Right hindlimb (tissue), 1 donor: ENCODE measurements at regions not wholly inside any gene's neighbourhood (a gene's known extent, or its start where the extent isn't known, plus 50 kb on each side); places are given as distances from the start of the nearest gene placed in this dataset.
"Not testable (repeated sequence)": the region's sequence is repeated elsewhere in the genome, so short reads cannot be mapped to it uniquely, and the experiment has no call there.

Experiments
- DNase-seq: peaks from one replicate; pipeline ENCODE4 v3.0.0-alpha.2; 2018

DNA sequence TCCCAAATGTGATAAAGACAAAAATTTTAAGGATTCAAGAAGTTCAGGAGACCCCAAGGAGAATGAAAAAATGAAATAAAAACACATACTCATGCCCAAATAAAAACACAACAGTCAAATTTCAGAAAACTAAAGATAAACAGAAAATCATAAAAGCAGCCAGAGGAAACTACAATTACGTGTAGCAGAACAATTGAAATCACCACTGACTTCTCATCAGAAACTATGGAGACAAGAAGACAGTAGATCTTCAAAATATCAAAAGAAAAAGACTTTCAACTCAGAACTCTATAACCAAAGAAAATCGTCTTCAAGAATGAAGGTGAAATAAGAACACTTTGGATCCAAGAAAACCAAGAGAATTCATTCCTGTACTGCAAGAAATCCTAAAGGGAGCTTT lies 54.9 kb downstream of the DIO3 start:
- no peak for DNase-seq

DNA sequence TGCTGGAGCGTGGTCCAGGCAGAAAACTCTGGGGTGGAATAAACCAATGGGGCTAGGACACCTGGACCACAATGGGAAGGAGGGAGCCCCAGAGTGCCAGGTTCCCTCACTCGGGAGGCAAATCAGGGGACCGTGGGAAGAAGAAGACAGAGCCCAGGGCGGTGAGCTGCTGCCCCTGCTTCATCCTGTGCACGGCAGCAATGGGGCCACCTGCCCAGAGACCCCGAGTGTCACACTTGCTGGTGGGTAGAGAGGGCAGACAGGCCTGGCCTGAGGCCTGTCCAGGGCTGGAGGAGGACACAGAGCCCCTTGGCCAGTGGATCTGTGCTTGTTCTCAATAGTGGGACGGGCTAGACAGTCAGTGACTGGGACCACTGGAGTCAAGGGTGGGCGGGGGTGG lies 58.2 kb downstream of the DIO3 start:
- DNase-seq, result no peak

DNA sequence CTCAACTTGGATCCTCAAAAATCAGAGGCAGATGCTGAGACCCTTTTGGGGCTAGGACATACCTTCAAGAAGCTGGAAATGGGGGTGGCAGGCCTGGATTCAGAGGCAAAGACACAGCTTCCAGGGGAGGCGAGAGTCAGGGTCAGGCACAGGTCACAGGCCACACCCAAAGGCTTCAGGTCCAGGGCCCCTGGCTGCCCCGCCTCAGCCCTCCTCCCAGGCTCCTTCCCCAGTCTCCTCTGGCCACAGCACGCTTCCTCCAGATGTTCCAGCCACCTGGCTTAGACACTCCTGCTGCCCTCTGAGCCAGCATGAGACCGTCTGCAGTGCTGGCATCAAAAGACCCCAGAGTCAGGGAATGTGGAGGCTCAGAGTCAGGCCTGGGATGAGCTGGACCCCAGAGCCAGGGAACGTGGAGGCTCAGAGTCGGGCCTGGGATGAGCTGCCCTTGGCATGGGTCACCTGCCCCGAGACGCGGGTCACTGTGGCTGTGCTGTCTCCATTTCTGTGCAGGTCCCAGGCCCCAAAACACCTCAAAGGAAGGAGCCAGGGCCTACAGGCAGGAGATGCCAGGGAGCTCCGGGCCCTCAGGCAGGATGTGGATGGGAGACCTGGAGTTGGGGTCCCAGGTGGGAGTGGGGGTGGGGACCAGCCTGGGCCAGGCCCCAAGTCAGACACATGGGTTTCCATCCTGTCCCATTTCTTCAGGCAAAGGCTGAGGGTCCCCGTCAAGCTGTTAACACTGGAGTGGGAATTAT lies 58.9 kb downstream of the DIO3 start:
- no peak for DNase-seq

DNA sequence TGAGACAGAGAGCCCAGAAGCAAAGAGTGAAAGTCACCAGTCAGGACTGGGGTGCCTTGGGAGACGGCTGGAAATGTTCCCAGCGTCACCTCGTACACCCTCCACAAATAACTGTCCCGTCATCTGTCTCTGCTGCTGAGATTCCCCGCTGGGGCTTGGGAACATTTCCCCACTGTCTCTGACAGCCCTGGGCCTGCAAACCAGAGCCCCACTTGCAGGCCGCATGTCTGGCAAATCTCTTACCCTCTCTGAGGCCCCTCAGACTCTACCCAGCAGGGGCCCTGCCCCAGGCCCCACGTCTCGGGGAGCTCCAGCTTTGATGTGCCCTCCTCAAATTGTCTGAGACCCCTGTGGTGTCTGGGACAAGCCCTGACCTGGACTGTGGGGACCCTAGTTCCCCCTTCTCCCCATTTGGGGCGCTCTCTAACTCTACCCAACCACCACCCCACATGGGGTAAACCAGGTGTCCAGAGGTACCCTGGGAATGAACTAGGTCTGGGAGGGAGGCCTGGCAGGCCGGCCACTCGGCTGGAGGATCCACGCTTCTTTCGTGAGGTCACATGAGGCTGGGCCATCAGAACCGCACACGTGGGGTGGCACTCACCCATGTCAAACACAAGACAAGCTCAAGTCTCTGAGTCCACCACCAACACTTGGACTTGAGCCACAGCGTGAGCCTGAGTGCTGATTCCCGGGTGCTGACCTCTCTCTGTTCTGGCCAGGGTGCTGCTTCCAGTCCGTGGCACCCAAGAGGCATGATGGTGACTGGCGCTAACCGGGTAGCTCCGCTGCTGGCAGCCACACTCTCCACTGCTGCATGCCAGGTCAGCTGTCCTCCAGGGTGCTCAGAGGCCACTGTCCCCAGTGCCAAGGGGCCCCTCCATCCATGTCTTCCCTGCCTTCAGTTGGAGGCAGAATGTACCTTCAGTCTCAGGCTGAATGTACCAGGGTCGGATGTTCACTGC lies 59.8 kb downstream of the DIO3 start:
- DNase-seq, result no peak

DNA sequence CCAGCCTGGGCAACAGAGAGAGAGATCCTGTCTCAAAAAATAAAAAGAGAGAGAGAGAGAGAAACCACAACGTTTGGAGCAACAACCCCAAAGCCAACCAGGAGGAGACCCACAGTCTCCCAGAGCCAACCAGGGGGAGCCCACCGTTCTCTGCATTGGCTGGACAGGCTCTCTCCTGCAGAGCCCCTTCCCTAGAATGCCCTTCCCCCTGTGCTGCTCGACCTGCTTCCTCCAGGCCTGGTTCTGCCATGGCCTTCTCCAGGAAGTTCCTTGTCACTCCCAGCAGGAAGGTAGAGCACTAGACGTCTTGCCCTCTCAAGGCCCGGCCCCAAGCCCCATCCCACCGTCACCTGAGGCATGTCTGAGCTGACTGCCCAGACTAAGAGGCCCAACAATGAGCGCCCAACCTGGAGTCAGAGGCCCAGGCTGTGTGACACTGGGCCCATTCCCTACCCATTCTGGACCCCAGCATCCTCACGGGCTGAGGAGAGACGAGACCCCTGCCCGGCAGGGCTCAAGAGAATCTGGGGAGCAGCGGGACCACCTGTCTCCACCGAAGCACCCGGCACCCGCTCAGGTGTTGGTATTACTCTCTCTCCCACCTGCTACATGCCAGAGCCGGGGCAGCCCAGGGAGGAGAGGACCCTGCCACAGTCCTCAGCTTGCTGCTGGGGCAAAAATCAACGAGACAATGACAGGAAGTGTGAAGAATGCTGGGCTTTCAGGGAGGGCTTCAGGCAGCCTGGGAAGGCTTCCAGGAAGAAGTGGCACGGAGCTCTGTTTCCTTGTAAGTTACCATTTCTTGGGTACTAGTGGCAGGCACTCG lies 61.2 kb downstream of the DIO3 start:
- no peak for DNase-seq

DNA sequence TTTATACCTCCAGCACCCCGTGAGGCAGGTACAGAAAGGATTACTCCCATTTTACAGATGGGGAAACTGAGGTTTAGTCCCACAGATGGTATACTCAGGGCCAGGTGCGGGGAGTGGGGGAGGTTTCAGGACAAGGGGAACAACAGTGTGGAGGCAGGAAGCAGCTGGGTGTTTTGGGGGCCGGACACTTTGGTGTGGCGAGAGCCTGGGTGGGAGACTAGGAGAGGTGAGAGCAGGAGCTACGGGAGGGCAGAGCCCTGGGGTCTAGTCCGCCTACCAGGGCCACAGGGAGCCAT lies 61.7 kb downstream of the DIO3 start:
- DNase-seq, result peak; percentile 15

DNA sequence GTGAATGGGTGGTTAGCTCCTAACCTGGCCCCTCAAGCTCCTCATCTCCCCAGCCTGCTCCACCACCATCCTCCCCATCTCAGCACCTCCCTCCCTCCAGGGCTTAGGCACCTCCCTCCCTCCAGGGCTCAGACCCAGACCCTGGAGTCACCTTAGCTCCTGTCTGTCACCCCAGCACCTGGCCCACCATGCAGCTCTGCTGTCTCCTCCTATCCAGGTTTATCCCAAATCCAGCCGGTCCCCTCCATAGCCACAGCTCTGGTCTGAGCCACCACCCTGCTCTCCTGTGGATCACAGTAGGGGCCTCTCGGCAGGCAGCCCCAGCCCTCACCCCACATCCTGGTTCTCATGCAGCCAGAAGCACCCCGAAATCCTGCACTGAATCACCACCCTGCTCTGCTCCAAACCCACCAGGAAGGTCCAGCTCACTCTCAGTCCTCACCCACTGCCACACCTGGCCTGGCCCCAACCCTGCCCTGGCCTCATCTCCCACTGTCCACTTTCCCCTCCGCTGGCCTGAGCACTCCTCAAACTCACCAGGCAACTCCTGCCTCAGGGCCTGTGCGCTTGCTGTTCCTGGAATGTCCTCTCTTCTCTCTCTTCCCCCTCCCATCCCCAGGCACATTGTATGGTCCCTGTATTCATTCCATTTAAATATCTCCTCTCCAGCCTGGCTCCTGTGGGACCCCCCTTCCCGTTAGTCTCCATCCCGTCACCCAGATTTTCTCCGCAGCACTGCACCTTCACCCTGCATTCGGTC lies 62.6 kb downstream of the DIO3 start:
- DNase-seq, result peak; percentile 12

DNA sequence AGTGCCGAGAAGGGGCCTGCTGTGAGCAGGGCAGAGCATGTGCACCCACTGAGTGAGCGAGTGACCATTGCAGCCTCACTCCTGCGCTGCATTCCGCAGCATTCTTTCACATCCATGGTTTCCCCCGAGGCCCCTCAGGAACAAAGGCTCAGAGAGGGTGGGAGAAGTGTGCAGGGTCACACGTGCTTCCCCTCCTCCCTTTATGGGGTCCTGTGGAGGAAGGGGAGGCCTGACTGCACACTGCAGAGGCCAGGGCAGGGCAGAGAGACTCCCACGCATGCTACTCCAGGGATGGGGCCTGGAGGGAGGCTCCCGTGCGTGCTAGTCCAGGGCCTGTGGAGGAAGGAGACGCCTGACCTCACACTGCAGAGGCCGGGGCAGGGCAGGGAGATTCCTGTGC lies 63.2 kb downstream of the DIO3 start:
- DNase-seq, result peak; percentile 16

DNA sequence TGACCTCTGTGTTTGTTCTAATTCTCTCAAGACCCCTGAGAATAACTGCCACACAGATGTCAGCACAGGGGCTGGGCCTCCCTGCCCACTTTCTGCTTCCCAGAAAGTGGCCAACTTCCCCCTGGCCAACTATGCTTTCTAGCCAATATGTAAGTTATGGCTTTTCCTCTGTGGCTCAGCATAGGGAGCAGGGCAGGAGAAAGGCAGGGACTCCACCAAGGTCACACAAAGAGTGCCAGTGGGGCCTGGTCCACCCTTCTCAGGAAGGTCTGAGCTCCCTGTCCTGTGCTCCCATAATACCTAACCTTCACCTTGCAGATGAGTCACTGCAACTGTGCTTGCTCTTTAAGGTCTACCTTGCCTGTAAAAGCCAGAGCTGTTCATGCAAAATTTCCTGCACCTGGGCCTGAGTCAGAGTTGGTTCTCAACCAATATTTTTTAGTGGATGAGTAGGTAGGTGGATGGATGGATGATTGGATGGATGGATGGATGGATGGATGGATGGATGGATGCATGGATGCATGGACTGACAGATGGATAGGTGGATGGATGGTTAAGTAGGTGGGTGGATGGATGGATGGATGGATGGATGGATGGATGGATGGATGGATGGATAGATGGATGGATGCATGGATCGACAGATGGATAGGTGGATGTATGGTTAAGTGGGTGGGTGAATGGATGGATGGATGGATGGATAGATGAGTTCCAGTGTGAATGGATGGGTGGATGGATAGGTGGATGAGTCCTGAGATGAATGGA lies 64.2 kb downstream of the DIO3 start:
- DNase-seq, result no peak

DNA sequence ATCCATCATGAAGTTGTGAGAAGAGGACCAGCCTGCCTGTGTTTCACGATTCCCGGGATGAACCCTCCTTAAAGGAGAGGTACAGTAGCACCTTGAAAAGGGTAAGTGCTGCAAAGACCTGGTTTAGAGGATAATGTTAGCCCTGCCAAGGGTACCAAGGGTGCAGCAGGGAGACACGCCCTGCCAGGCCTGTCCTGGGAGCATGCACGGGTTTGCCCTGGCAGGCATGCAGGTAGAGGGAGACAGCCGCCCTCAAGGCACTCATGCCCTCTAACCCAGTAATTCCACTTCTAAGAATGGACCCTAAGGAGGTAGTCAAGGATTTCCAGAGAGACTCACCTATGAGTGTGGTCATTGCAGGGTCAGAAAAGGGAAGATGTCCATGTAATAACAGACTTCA lies 65.0 kb downstream of the DIO3 start:
- DNase-seq, result no peak

DNA sequence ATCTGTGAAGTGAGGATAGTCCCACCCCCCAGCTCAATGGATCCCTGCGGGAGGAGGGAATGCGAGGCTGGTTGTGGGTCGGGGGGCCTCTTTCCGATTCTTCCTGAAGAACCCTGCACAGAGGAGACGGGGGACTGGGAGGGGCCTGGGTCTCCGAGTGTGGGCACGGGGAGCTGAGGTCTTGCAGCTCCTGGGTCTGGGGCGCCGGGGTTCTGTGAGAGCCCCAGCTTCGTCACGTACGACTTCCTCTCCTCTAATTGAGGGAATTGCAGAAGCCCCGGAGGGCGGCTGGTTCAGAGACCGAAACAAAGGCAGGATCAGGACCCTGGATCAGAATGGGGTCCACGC lies 66.6 kb downstream of the DIO3 start:
- DNase-seq, result no peak

DNA sequence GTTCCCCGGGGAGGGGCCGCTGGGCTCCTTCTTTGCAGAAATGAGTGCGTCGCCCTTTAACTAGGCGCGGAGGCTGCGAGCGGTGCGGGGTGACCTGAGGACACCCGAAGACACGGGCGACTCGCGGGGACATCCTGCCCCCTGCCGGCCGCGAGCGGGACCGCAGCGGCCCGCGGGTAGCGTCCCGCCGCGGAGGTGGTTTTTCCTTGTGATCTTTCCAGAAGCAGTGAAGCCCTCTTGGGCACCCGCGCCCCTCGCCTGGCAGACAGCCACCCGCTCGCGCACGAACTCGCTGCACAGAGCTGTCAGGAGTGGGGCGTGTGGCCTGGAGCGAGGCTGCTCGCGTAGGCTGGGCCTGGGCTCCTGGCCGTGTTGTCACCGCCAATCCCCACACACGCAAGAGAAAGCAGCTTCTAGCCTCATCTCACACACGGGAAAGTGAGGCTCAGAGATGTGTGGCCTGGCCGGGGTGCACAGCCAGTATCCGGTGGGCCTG lies 67.2 kb downstream of the DIO3 start:
- DNase-seq, result peak; percentile 77

DNA sequence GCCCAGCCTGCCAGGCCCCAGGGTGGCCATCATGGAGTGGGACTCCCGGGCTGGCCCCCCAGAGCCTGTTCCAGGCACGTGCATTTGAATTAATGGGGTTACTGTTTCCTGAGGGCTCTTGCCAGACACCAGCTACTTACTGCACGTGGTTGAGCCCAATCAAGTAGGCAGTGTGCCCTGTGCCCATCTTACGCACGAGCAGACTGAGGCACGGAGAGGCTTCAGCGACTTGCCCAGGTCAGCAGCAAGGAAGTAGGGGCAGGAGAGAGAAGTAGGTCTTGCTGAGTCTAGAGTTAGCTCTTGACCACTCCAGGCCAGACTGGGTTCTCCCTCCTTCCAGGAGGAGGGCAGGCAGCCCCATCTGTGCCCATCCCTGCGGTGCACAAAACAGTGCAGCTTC lies 67.7 kb downstream of the DIO3 start:
- DNase-seq, result no peak

DNA sequence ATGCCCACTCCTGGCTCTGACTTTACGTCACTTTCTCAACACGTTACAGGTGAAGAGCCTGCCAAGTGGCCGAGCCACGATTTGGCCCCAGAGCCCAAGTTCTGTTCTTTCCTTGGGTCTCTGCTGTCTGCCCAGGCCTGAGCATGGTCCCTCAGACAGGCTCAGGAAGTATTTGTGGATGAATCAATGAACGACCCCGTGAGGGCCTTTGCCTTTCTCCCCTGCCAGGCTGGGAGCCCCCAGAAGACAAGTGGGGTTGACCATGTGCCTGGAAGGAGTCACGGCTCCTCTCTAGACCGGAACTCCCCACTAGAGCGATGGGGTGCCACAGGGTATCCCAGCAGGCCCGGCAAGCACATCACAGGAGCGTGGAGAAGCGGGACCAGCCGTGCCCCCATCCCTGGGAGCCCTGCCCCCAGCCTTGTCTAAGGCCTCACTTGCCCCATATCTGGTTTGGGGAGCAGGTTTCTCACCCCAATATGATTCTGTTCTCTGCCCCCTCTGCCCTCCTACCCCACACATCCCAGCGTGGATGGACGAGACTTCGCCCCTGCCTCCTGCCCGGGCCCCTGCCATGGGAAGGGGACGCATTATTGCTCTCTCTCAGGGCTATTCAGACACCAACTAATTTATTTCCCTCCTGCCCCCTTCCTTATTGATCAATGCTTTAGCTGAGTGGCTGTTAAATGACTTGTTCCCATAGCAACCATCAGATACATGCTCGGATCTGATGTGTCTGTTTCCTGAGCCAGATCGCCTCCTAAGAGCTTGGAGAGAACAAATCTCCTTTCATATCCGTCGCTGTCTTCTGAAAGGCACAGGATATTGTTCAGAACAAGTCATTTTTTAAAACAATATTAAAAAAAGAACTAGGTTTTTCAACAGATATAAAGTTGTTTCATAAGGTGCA lies 69.0 kb downstream of the DIO3 start:
- DNase-seq, result no peak

DNA sequence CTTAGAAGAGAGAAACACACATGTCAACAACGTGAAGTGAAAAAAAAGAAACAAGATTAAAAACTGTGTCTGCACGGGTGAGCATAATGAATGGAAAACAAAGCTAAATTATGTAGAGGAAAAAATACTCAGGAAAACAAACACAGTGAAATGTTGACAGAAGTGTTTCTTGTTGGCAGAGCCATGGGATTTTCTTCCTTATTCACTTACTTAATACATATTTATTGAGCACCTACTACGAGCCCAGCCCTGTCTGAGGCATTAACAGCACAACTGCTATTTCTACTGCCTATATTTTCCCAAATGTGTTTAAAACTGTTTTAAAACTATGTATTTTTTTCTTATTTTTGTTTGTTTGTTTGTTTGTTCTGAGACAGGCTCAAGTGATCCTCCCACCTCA lies 69.9 kb downstream of the DIO3 start:
- no peak for DNase-seq

DNA sequence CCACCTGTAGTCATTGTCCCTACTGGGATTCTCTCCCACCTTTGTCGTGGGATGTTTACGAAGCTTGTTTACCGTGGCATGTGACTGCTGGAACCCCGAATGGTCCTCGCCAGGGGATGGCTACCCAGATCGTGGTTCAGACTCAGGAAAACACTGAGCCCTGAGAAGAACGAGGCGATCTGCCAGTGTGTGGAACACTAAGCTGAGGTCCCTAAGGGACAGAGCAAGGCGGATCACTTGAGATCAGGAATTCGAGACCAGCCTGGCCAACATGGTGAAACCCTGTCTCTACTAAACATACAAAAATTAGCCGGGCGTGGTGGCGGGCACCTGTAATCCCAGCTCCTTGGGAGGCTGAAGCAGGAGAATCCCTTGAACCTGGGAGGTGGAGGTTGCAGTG lies 70.7 kb downstream of the DIO3 start:
- not testable (repeated sequence) for DNase-seq

DNA sequence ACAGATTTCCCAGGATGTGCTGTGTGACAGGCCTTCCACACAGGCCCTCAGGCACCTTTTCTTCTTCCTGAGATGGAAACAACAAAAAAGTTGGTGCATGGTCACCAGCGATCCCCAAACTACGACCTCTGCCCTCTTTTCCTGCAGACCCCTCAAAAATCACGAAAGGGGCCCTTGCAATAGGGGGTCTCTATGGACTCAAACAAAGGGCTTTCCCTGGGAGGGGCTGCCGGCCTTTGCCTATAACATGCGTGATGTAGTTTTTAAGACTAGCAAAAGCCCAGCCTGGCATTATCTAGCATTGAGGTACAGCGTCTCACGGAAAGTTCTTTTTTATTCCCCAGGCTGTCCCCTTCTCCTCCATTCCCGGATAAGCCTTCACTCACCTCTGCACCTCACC lies 71.2 kb downstream of the DIO3 start:
- no peak for DNase-seq

DNA sequence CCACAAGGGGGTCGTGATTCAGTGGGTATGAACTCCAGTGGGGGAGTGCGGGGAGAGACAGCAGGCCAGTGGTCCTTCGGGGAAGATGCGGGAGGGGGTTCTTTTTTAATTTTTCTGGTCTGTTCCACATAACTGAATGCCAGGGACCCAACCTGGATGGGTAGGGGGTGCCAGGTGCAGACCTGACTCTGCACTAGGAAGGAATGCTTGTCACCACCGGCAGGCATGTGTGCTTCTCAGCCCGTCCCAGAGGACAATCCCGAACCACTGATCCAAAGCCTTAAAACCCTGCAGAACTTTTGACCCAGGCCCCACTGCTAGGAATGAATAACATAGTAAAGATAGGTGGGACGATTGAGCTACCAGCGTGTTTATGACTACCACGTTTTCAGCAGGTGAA lies 72.0 kb downstream of the DIO3 start:
- no peak for DNase-seq

DNA sequence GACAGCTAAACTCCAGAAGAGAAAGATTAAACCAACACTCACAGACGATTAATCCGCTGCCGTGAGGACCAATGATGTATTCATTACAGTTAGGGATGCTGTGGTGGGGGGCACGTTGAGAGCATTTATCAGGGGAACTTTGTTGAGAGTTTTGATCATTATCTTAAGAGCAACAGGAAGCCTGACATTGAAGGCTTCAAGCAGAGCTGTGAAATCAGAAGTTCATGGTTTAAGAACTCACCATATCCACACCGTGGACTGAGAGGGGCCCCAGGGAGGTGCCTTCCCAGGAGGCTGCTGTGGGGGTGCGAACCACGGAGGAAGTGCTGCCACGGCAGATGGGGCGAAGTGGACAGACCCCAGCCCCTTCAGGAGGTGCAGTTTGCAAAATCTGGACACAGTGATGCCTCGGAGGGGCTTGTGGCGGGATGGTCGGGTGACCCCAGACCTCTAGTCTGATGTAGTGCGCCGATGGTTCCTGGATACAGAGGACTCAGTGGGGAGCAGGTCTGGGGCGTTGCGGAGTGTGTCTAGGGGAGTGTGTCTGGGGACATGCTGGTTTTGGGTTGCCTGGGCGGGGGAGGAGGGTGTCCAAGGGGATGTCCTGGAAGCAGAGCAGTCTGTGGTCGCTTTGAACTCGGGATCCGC lies 73.0 kb downstream of the DIO3 start:
- no peak for DNase-seq
